ENCODE measurements at regions not wholly inside any gene's neighbourhood (a gene's known extent, or its start where the extent isn't known, plus 50 kb on each side); places are given as distances from the start of the nearest gene placed in this dataset.

- H3K4me3 ChIP-seq (ENCODE audit: low read depth, low read length), result no peak overlapping the region
- no peak for TF ChIP-seq CTCF (IDR thresholded peaks at IDR 0.05; ENCODE audit: low read depth, low read length)
Measured at GRCh38 chr1:69410457-69410850, 157.3 kb upstream of the LRRC7 start.

GRCh38 chr1:69410893-69411292, 156.8 kb upstream of the LRRC7 start:
- no peak overlapping the region for H3K4me3 ChIP-seq (ENCODE audit: low read depth, low read length)
- no peak for TF ChIP-seq CTCF (IDR thresholded peaks at IDR 0.05; ENCODE audit: low read depth, low read length)

DNA sequence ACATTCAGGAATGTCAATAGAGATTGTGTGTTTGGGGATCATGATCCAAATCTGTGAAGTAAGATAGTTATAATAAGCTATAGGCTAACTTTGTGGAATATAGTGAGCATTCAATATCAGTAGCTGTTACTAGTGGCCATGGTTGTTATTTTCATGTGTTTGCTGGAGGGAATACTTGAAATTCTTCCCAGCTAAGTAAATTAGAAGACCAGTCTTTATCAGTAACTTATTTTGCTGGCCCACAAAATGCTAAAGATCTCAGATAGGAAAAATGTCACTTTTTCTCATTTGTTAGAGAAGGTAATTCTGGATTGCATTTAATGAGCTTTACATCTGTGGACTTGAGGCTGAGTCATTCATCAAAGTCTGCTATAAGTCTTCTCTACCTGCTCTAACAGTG, 156.1 kb upstream of the LRRC7 start:
- no peak for TF ChIP-seq CTCF (IDR thresholded peaks at IDR 0.05; ENCODE audit: low read depth, low read length)
- H3K4me3 ChIP-seq (ENCODE audit: low read depth, low read length), result no peak overlapping the region

DNA sequence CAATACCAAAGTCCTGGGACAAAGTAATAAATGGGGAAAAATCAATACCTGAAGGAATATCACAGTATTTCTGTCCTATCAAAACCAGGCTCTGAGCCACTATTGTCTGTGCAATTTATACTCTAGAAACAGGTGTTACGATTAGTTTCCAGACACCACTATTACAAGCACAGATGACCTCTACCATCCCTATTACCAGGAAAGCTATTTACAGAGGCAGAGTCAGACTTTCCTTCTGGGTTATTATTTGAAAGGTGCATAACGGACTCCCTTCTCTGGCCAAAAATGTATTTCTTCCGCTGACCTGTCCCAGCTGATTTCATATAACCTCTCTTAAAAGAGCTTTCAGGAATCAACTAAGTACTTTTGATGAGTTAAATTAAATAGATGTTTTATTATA, 154.6 kb upstream of the LRRC7 start:
- no peak for TF ChIP-seq CTCF (IDR thresholded peaks at IDR 0.05; ENCODE audit: low read depth, low read length)
- no peak overlapping the region for H3K4me3 ChIP-seq (ENCODE audit: low read depth, low read length)

GRCh38 chr1:69414574-69414973, 153.1 kb upstream of the LRRC7 start:
- TF ChIP-seq CTCF (IDR thresholded peaks at IDR 0.05; ENCODE audit: low read depth, low read length), result no peak
- H3K4me3 ChIP-seq (ENCODE audit: low read depth, low read length), result no peak overlapping the region

DNA sequence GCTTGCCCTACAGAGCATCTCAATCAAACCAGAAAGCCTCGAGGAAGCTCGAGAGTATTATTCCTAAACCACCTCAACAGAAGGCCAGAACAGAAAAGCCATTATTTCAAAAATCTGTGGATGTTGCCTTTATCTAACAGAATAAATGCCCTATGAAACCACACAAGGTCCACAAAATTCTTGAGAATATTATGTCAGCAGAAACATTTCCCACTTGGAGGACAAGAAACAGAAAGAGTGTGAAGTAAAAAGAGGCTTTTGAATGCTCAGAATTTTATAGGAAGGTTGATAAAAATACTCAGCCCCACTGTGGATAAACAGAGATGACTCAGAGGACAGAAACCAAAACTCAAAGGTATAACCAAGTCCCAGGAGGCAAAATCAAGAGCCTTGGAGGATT, 146.4 kb upstream of the LRRC7 start:
- no peak for TF ChIP-seq CTCF (IDR thresholded peaks at IDR 0.05; ENCODE audit: low read depth, low read length)
- no peak overlapping the region for H3K4me3 ChIP-seq (ENCODE audit: low read depth, low read length)

DNA sequence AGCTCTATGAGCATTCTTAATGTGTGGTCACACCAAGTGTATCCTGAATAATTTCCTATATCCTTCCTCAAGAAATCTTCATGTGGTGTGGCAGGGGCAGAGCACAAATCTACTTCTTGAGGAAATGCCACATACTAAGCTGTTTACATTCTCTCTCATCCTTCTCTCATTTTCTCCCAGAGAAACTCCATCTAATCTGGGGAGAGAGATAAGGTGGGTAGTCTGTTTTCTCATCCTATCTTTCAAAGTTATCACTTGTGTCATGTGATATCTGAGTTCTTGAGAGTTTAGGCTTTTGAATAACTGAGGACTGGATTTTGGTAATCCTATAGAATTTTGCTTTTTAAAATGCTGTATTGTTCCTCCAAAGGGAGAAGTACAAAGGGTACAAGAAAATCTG, 141.9 kb upstream of the LRRC7 start:
- no peak for TF ChIP-seq CTCF (IDR thresholded peaks at IDR 0.05; ENCODE audit: low read depth, low read length)
- H3K4me3 ChIP-seq (ENCODE audit: low read depth, low read length), result no peak overlapping the region

All from WI38 (cell line).